Mesenteric fat pad (tissue), 1 donor: ENCODE measurements at regions not wholly inside any gene's neighbourhood (a gene's known extent, or its start where the extent isn't known, plus 50 kb on each side); places are given as distances from the start of the nearest gene placed in this dataset.

Experiments used
- DNase-seq: peaks from one replicate; pipeline ENCODE4 v3.0.0-alpha.2; 2020; ENCODE audit warnings: low spot score
- donor health status: DM: yes; HTN: yes; CAD: no.

- DNase-seq = no peak
Measured at GRCh38 chr3:127033171-127033570, 50.3 kb downstream of the PLXNA1 start.

GRCh38 chr3:127033786-127034185 is 50.9 kb downstream of the PLXNA1 start:
- no peak for DNase-seq

- DNase-seq = no peak
Measured at GRCh38 chr3:127034195-127034989, 51.5 kb downstream of the PLXNA1 start.

GRCh38 chr3:127034990-127035652 is 52.2 kb downstream of the PLXNA1 start:
- no peak for DNase-seq

DNA sequence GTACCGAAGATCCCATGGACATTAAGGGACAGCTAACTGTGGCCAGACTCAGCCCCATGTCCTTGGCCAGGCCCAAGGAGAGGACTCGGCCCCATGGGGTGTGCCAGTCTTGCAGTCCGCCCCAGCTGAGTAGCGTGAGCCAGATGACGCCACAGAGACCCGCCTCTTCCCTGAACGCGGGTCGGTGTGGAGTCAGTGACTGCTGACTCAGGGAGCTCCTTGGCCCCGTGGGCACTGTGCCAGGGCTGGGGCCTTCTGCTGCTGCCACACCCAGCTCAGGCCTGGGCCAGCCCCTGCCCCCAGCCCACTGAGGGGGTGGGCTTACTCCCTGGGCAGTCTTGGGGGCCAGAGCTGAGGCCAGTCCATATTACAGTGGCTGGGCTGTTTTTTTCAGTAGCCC is 52.8 kb downstream of the PLXNA1 start:
- DNase-seq = no peak

DNA sequence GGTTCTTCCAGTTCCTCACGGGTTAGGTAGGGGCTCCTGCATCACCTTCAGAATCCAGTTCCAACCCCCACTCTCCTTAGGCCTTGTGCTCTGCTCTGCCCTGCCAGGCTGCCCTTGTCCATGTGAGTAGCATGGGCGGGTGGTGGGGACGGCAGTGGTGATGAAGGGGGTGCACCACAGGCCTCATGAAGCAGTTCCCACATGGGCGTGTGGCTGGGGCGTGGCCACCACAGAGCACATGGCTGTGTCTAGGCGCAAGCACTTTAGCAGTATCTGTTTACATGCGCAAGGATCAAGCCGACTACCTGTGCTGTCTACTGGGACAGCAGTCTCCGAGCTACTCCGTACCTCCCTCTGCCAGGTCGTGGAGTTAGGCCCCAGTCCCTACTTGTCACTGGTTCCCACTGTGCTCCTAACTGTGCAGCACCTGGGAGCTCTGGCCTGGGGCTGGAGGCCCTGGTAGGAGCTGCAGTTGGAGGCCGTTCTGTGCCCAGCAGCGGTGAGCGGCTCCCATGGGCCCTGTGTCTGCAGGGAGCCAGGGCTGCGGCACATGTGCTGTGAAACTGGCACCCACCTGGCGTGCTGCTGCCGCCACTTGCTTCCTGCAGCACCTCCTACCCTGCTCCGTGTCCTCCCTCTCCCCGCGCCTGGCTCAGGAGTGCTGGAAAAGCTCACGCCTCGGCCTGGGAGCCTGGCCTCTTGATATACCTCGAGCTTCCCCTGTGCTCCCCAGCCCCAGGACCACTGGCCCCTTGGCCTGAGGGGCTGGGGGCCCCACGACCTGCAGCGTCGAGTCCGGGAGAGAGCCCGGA is 53.5 kb downstream of the PLXNA1 start:
- DNase-seq = no peak

- DNase-seq = no peak
Measured at GRCh38 chr3:127037021-127037400, 54.1 kb downstream of the PLXNA1 start.

DNA sequence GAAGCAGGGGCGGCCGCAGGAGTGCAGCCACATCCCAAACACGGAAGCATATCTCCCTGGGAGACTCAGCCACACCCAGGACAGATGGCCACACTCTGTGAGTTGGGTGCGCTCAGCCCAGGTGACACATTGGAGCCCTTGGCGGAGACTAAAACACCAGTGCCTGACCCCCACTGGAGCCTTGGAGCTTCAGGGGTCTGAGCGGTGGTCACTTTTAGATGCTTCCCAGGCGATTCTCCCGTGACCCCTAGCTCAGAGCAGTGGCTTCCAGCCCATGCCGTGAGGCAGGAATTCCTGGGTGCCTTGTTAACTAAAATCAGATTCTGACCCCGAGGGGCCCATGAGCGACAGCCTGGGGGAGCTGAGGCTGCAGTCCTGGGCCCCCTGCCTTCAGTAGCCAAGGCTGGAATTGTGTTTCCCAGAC is 54.5 kb downstream of the PLXNA1 start:
- DNase-seq = no peak

DNA sequence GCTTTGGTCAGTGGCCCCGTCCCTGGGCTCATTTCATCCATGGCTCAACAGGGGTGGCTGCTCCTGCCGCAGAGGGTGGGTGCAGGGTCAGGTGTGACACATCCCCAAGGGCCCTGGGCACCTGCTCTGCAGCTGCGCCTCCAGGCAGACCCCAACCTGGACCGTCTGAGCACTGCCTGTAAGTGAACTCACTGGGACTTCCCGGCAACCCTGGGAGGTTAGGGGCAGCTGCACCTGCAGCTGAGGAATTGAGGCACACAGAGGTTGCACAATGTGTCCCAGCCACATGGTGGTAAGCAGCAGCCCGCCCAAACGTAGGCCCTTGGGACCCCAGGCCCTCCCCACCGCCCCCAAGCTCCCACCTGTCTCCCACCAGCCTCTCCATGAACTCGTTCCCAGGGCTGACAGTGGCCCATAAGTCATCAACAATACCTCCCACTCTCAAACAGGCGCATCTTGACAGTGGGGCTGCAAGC is 55.1 kb downstream of the PLXNA1 start:
- DNase-seq = no peak

DNA sequence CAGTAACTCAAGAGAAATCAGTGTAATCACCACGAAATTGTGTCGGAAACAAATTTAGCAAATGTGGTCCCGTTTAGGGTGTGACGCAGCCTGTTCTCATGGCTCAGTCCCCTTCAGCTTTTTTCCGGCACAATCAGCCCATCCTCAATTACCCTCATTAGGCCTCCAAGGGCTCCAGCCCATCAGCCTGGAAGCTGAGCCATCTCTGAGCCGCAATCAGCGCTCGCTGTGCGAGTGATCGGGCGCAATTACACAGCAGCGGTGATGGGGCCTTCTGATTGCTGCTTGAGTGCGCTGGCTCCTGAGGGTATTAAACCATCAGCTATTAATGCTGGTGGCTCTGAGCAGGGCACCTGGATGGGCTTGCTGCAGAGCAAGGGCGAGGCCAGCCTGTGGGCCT is 55.6 kb downstream of the PLXNA1 start:
- DNase-seq = no peak

DNA sequence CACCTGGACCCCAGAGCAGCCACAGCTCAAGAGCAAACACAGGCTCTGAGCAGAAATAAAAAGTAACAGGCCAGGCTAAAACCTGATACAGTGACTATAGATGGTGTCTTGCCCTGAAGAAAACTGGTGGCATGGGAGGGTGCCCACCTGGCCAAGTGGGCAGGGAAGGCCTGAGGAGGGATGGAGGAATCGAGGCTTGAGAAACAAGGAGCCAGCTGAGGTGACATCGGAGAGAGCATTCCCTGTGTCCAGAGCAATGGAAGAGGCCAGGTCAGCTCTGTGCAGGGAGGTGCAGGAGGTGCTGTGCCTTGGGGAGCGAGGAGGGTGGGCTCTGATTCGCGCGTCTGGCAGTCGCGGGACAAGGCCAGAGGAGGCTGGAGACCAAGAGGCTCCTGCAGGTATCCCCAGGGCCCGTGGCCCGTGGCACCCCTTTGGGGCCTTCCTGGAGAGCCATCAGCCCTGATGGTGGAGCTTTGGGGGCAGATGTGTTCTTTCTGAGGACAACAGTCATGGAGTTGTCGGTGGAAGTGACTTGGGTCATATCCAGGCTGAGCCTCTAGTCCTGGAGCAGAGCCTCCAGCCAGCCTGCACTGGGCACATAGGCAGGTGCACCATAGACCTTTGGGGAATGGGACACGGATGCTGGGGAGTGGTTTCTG is 56.1 kb downstream of the PLXNA1 start:
- no peak for DNase-seq

DNA sequence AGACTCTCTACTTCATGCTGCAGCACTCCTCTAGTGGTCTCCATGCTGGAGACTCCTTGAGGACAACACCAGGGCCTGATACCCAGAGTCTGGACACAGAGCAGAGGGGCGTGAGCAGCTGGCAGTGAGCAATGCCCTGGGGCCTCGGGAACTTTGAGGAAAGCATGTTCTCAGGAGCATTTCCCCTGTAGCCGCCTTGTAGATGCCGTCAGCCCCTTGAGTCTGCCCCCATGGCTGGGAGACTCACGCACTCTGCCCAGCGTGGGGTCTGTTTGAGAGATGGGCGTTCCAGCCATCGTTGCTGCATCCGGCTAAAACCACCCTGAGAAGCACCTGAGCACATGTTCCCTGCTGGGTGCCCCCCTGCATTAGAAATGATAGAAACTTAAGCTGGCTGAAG is 56.8 kb downstream of the PLXNA1 start:
- no peak for DNase-seq

- no peak for DNase-seq
Measured at GRCh38 chr3:127040216-127040615, 57.3 kb downstream of the PLXNA1 start.

- DNase-seq = no peak
Measured at GRCh38 chr3:127041264-127041820, 58.4 kb downstream of the PLXNA1 start.

DNA sequence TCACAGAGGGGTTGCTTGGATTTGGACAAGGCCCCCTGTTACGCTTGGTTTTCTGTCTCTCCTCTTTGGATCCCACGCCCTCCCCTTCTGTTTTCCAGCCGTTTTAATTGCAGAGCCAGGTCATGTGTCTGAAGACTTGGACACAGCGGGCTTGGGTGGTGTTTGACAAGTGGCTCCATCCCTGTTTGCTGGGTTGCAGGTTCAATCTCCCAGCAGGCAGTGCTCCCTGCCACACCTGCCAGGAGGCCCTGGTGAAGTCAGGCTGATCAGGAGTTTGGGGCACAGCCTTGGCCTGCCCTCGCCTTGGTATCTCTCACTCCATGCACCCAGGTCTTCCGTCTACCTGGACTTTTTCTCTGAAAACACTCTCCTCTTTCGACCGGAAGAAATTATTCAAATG is 59.0 kb downstream of the PLXNA1 start:
- no peak for DNase-seq

GRCh38 chr3:127042634-127043033 is 59.7 kb downstream of the PLXNA1 start:
- DNase-seq = no peak

GRCh38 chr3:127043041-127043641 is 60.2 kb downstream of the PLXNA1 start:
- no peak for DNase-seq

- DNase-seq = no peak
Measured at GRCh38 chr3:127043731-127044510, 61.0 kb downstream of the PLXNA1 start.

DNA sequence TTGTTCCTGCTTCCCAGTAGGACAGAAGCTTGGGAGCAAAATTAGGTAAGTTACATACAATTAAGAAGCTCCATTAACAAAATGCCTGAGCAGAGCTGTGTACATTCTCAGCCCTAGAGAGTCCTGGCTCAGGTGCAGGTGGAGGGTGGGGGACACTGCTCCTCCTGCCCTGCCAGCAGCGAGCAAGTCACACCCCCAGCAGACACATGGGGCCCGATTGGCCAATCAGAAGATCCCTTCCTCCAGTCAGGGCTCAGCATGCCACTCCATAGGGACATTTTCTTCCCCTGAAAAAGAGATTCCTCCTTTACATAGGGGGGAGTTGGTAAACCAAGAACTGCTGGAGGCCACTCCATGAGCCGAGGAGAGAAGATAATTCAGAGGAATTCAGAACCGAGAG is 62.1 kb downstream of the PLXNA1 start:
- DNase-seq = no peak
